NCI-H524 treated with DMSO at 0.1 percent for 48 hours (cell line): ENCODE measurements at regions not wholly inside any gene's neighbourhood (a gene's known extent, or its start where the extent isn't known, plus 50 kb on each side); places are given as distances from the start of the nearest gene placed in this dataset.
"Not testable (repeated sequence)": the region's sequence is repeated elsewhere in the genome, so short reads cannot be mapped to it uniquely, and the experiment has no call there.

Experiments used
- DNase-seq: peaks from one replicate; lab custom pipeline; 2025; lab: John Stamatoyannopoulos, UW

- DNase-seq = no peak
These were observed 153.2 kb upstream of the MYT1L start for GRCh38 chr2:2484301-2484700.

- DNase-seq = no peak
These were observed 151.8 kb upstream of the MYT1L start for GRCh38 chr2:2482851-2483250.

GRCh38 chr2:2472881-2473280, 141.8 kb upstream of the MYT1L start:
- DNase-seq = no peak

GRCh38 chr2:2472044-2472443, 141.0 kb upstream of the MYT1L start:
- no peak for DNase-seq

- DNase-seq = no peak
These were observed 135.5 kb upstream of the MYT1L start for GRCh38 chr2:2466534-2466933.

- DNase-seq = no peak
These were observed 133.6 kb upstream of the MYT1L start for GRCh38 chr2:2464643-2465042.

GRCh38 chr2:2464094-2464493, 133.0 kb upstream of the MYT1L start:
- no peak for DNase-seq

- DNase-seq = no peak
These were observed 125.6 kb upstream of the MYT1L start for GRCh38 chr2:2456721-2457120.

- DNase-seq = no peak
These were observed 124.1 kb upstream of the MYT1L start for GRCh38 chr2:2455151-2455550.

- no peak for DNase-seq
These were observed 121.9 kb upstream of the MYT1L start for GRCh38 chr2:2452961-2453360.

GRCh38 chr2:2451275-2451674, 120.2 kb upstream of the MYT1L start:
- not testable (repeated sequence) for DNase-seq

GRCh38 chr2:2448178-2448577, 117.1 kb upstream of the MYT1L start:
- DNase-seq = no peak

GRCh38 chr2:2422621-2423020, 91.5 kb upstream of the MYT1L start:
- DNase-seq = no peak

GRCh38 chr2:2413525-2413924, 82.5 kb upstream of the MYT1L start:
- DNase-seq = no peak

- no peak for DNase-seq
These were observed 79.9 kb upstream of the MYT1L start for GRCh38 chr2:2410987-2411386.

GRCh38 chr2:2409481-2409880, 78.4 kb upstream of the MYT1L start:
- no peak for DNase-seq

- DNase-seq = no peak
These were observed 74.7 kb upstream of the MYT1L start for GRCh38 chr2:2405780-2406179.

GRCh38 chr2:2400286-2401038, 69.4 kb upstream of the MYT1L start:
- DNase-seq = no peak

- no peak for DNase-seq
These were observed 68.3 kb upstream of the MYT1L start for GRCh38 chr2:2399396-2399795.

- DNase-seq = no peak
These were observed 61.3 kb upstream of the MYT1L start for GRCh38 chr2:2392332-2392731.

- DNase-seq = no peak
These were observed 58.1 kb upstream of the MYT1L start for GRCh38 chr2:2389215-2389614.
